Activated naive CD4-positive, alpha-beta T cell treated with Interleukin-2 at 50 U/mL for 16 hours (primary cell): ENCODE measurements at regions not wholly inside any gene's neighbourhood (a gene's known extent, or its start where the extent isn't known, plus 50 kb on each side); places are given as distances from the start of the nearest gene placed in this dataset.
"Not testable (repeated sequence)": the region's sequence is repeated elsewhere in the genome, so short reads cannot be mapped to it uniquely, and the experiment has no call there.

Experiments used
- DNase-seq: peaks from one replicate; pipeline ENCODE4 v3.0.0-alpha.2; 2020

DNA sequence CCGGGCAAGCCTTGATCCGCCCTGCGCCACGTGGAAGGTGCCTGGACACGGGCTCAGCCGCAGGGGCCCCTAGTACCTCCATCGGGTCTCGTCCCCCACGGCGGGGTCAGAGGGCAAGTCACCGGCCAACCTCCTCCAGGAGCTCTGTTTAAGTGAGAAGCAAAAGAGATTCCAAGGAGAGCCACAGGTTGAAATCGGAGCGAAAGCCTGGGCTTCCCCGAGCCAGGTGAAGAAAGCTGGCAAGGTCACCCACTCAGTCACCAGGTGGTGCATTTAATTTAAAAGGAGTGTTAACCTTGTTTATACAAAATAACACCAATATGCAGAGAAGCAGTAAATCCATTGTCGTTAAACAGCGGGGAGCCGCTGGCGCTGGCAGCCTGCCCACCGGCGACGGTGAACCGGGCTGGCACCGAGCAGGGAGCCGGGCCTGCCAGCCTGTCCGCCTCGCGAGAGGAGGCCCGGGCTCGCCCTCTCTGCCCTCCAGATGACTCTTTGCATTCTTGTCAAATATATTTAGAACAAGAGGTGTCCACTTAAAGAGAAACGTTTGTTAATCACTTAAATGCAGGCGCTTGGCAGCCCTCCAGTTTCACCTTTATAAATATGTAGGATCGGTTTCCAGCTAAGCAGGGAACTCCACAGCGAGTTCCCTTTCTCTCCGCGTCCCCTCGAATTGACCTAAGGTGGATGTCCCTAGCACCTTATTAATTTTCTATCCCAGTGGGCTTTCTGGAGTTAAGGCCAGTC lies 277.3 kb upstream of the NR2F2 start:
- DNase-seq, result no peak

GRCh38 chr15:96053781-96054428 lies 276.6 kb upstream of the NR2F2 start:
- DNase-seq, result no peak

DNA sequence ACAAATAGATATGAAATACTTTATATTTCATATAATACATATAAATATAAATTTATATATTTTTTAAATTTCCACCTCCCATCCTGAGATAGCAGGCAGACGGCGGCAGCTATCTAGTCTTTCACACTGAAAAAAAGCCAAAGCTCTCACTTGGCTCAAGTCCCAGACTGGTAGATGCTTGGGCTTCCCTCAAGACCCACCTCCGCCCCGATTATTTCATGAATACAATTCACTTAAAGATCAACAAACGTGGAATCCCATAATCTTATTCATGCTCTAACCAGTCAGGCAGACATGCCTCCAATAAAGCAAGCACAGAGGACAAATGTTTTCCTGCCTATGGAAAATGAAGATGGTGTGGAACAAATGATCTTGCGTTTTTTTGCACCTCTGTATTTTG lies 275.9 kb upstream of the NR2F2 start:
- no peak for DNase-seq

GRCh38 chr15:96058103-96058851 lies 272.2 kb upstream of the NR2F2 start:
- DNase-seq, result no peak

DNA sequence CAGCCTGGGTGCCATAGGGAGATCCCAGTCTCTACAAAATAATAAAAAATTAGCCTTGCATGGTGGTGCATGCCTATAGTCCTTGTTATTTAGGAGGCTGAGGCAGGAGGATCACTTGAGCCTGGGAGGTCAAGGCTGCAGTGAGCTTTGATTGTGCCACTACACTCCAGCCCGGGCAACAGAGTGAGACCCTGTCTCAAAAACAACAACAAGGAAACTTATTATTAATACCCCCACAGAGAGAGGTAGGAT lies 271.7 kb upstream of the NR2F2 start:
- DNase-seq, result not testable (repeated sequence)

DNA sequence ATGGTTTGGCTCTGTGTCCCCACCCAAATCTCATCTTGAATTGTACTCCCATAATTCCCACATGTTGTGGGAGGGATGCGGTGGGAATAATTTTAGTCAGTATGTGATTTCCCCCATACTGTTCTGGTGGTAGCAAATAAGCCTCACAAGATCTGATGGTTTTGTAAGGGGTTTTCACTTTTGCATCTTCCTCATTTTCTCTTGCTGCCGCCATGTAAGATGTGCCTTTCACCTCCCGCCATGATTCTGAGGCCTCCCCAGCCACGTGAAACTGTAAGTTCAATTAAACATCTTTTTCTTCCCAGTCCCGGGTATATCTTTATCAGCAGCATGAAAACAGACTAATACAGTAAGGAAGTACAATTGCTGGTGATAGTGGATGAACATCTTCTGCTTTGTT lies 269.9 kb upstream of the NR2F2 start:
- not testable (repeated sequence) for DNase-seq

GRCh38 chr15:96064351-96064756 lies 266.1 kb upstream of the NR2F2 start:
- DNase-seq, result no peak

DNA sequence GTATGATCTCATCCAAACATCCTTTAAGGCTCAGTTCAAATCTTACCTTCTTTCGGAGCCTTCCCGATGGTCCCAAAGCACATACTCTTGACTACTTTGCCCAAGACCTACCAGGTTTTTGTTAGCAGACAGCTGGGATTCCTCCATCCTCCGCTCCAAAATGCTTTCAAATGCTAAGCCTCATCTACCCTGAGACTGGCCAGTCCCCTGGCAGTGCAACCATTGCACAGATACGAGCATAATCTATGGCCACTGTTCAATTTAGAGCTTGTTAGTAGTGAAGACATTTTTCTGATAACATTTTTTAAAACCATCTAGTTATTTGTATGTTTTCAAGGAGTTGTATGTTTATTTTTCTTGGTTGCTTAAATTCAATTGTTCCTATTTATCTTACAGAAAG lies 264.4 kb upstream of the NR2F2 start:
- no peak for DNase-seq

DNA sequence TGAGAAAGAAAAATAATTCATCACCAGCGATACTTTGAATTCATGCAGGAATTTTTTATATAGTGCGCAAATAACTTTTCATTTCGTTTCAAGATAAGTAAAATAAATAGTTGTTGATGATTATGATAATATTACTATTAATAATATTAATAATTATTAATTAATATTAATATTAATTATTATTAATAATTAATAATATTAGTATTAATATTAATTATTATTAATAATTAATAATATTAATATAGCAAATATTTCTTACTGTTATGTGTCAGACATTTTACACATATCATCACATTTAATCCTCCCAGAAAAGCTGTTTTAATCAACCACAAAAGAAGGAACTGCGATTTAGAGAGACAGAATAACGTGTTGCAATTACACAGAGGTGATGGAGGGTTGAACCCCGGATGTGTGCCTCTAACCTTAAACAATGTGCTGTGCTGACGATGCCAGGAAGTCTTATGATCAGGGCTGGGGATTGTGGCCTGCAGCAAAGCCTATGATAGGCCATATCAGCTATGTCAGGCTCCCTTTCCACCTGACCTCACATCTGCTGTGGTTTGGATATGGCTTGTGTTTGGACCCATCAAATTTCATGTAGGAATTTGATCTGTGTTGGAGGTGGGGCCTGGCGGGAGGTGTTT lies 263.5 kb upstream of the NR2F2 start:
- DNase-seq, result no peak

DNA sequence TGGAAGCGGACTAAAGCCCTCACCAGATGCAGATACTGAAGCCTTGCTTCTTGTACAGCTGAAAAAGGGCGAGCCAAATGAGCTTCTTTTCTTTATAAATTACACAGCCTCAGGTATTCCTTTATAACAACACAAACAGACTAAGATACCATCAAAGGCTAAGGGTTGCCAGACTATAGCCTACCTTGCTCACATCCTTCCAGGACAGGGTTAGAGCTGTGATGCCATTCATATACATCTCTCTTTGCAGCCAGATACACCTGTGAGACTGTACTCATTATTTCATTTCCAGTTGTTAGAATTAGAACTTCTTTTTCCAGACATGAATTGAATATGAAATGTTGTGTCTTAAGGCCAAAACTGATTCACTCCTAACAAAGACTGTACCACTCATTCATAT lies 262.8 kb upstream of the NR2F2 start:
- DNase-seq, result no peak

DNA sequence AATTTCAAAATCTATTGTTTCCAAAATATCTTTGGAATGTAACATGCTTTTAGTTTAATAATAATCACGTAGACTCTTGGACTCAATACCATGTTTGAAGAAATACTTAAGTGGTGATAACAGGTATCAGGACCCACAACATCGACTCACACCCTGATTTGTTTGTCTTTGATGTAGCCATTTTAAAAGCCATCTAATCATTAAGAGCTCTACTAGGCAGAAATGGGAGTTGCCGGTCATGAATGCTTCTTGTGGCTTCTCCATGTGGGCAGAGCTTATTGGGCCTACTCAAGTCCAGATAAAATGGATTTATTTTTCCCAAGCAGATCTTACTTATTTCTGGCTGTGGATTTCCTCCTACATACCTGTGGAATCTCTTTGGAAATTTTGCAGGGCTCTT lies 261.6 kb upstream of the NR2F2 start:
- no peak for DNase-seq

DNA sequence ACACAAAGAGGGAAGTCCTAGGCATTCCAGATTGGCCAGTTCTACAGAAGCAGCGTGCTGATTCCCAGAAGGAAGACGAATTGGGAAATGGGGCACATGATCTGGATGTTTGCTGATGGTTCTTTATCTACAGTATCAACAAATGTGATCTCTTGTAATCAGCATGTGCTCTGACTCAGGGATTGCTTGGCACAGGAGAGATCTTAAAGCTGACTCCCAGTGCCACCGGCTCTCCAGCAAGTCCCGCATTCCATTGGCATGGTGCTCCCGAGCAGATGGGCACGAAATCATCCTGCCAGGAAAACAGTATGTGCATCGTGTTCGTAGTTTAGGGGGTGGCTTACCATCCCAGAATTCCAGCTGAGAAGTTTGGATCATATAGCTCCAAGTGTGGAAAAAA lies 259.9 kb upstream of the NR2F2 start:
- DNase-seq, result no peak

GRCh38 chr15:96072821-96073220 lies 257.7 kb upstream of the NR2F2 start:
- no peak for DNase-seq

DNA sequence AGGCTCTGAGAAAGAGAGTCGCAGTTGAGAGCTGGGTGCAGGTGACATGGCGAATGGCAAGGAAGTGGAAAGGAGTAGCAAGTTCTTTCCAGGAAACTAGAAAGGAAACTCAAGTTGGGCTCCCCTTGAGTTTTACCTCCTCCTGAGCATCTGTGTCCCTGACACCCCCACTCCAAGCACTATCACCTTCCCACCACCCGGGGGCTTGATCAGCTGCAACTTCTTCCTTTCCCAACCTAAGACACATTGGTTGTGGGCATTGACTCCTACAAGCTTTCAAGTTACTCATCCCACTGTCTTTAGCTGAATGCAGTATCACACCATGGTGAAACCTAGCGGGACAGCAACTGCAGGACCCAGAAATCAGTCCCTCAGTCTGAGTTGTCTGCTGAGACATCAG lies 256.6 kb upstream of the NR2F2 start:
- DNase-seq, result no peak

- DNase-seq, result no peak
These were observed 254.6 kb upstream of the NR2F2 start for GRCh38 chr15:96075895-96076294.

- DNase-seq, result no peak
These were observed 254.2 kb upstream of the NR2F2 start for GRCh38 chr15:96076350-96076749.

- no peak for DNase-seq
These were observed 251.5 kb upstream of the NR2F2 start for GRCh38 chr15:96079041-96079440.

DNA sequence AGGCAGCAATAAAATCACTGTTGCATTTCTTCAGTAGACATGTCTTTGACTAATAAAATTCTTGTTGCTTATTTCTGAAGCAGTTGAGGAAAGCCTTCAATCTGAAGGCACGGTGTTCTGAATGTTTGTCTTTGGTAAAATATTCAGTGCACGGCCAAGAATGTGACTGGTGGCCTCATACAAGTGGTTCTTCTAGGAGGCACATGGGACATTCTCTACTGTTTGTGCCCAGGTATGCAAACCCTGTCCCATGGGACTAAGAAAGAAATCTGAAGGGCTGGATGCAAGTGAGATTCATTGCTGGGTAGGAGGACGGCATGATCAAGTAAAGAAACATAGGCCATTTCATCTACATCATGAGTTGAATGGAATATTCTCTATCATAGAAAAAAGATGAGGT lies 250.6 kb upstream of the NR2F2 start:
- no peak for DNase-seq

DNA sequence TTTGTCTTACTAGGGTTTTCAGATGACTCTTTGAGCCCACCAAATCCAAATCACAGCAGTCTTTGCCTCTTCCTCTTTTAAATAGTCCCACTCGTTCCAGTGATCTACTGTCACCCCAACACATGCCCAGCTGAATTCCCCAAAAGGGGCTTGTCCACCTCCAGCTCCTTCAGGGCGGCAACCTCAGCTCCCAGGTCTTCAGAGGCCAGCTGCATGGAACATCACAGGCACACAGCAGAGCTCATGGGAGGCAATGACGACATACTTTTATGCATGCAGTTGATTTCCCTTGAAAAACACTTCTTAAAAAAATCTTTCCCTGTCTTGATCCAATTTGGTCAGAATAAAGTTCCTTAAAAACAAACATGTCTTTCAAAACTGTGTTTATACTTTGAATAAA lies 244.3 kb upstream of the NR2F2 start:
- DNase-seq, result no peak

- DNase-seq, result no peak
These were observed 243.2 kb upstream of the NR2F2 start for GRCh38 chr15:96087180-96087884.

DNA sequence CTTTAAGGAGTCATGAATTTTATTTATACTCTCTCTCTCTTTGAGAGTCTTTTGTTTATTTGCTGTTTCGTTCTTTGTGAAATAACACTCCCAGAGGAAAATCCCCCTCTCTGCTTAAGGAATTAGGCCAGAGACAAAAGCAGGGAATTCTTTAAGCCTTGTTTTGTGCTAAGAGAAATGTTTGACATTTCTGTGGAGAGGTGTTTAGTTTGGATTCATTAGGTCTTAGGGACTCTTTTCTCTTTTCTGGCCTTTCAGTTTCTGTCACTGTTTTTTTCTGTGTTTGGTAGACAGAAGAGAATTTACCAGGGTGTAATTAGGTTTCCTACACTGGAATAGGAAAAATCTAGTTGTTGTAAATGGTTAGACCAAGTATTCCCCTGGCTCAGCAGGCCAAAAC lies 241.8 kb upstream of the NR2F2 start:
- no peak for DNase-seq

DNA sequence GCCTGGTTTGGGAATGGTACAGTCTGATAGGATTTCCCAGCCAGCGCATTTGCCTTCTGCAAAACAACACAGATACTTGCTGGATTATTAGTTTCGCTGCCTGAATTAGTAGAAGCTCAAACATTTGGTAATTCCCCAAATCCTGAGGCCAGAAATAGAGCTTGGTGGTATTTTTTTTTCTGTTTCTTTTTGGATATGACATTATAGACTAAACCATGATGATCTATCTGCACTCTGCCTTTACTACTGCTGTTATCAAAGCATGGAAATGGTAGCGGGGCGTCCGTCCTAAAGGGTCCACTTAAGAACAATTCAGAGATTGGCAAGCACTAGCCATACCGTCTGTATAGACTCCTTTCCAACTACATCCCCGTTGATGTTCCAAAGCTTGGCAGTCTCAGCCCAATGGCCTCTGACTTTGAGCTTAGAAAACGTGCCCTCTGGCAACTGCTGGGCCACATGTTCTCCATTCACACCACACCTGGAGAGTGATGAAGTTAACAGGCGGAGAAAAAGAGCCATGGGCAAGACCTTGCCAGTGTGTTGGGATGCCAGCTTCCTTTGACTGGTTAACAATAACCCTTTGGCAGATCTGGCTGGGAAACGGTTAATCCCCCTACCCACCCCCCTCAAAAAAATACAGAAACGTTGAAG lies 241.0 kb upstream of the NR2F2 start:
- no peak for DNase-seq

GRCh38 chr15:96092186-96092585 lies 238.3 kb upstream of the NR2F2 start:
- DNase-seq, result no peak
